ENCODE measurements at regions not wholly inside any gene's neighbourhood (a gene's known extent, or its start where the extent isn't known, plus 50 kb on each side); places are given as distances from the start of the nearest gene placed in this dataset.

GRCh38 chr14:101035466-101036225 lies 132.1 kb upstream of the RTL1 start:
- no peak overlapping the region for H3K4me3 Mint-ChIP-seq
- Histone ChIP-seq H3K27ac (ENCODE audit: low read length) (no peak overlapping the region), H3K9me3 (no peaks in the 10 kb centered on the region), H3K36me3 (ENCODE audit: control insufficient read depth in 2 of 2, extremely low read depth in 1 of 2, insufficient read depth in 1 of 2, low read length in 1 of 2) (no peaks in the 10 kb centered on the region), H3K27me3 (replicated peaks in 1 of 2; ENCODE audit: control insufficient read depth in 2 of 2, extremely low read depth in 1 of 2, insufficient read depth in 2 of 2, low read length in 1 of 2) (peaks cover 0 to 3% of the 10 kb centered on the region in 2 experiments), H3K4me1 (ENCODE audit: control insufficient read depth in 1 of 2, extremely low read depth in 1 of 2, insufficient read depth in 2 of 2, low read length in 2 of 2) (no peaks in the 10 kb centered on the region), H3K4me3 (ENCODE audit: control insufficient read depth in 1 of 2, extremely low read depth in 1 of 2, low read length in 1 of 2) (no peak overlapping the region)
- no peaks in the 10 kb centered on the region for H3K9me3 Mint-ChIP-seq
- POLR2A ChIA-PET, result no interaction called here
- no peak for ATAC-seq (replicated peaks in 1 of 4)
- no peak for DNase-seq
- no peak overlapping the region for H3K27ac Mint-ChIP-seq
- 82% methylated on average over 13 of the region's 15 CpGs for WGBS (ENCODE audit: insufficient coverage)
- no peaks in the 10 kb centered on the region for H3K4me1 Mint-ChIP-seq
- peaks cover 0 to 8% of the 10 kb centered on the region in 2 donors for H3K27me3 Mint-ChIP-seq
- H3K36me3 Mint-ChIP-seq, result no peaks in the 10 kb centered on the region
- CTCF ChIA-PET, result no interaction called here

- H3K27me3 ChIP-seq (replicated peaks in 1 of 2; ENCODE audit: control insufficient read depth in 2 of 2, extremely low read depth in 1 of 2, insufficient read depth in 2 of 2, low read length in 1 of 2), result peaks cover 0 to 3% of the 10 kb centered on the region in 2 experiments
- Mint-ChIP-seq H3K27me3 (peaks cover 0 to 8% of the 10 kb centered on the region in 2 donors), H3K36me3 (no peaks in the 10 kb centered on the region), H3K4me1 (no peaks in the 10 kb centered on the region), H3K4me3 (no peak overlapping the region), H3K9me3 (no peaks in the 10 kb centered on the region), H3K27ac (no peak overlapping the region)
- WGBS (ENCODE audit: insufficient coverage), result 76% methylated on average over 10 of the region's 12 CpGs
- H3K27ac ChIP-seq (ENCODE audit: low read length), result no peak overlapping the region
- H3K4me3 ChIP-seq (ENCODE audit: control insufficient read depth in 1 of 2, extremely low read depth in 1 of 2, low read length in 1 of 2), result no peak overlapping the region
- DNase-seq, result no peak
- POLR2A ChIA-PET, result no interaction called here
- H3K9me3 ChIP-seq, result no peaks in the 10 kb centered on the region
- H3K4me1 ChIP-seq (ENCODE audit: control insufficient read depth in 1 of 2, extremely low read depth in 1 of 2, insufficient read depth in 2 of 2, low read length in 2 of 2), result no peaks in the 10 kb centered on the region
- no peak for ATAC-seq (replicated peaks in 1 of 4)
- CTCF ChIA-PET, result no interaction called here
- no peaks in the 10 kb centered on the region for H3K36me3 ChIP-seq (ENCODE audit: control insufficient read depth in 2 of 2, extremely low read depth in 1 of 2, insufficient read depth in 1 of 2, low read length in 1 of 2)
Observed at GRCh38 chr14:101037021-101037817, 133.7 kb upstream of the RTL1 start.

- Mint-ChIP-seq H3K27ac (no peak overlapping the region), H3K4me1 (no peaks in the 10 kb centered on the region), H3K4me3 (no peak overlapping the region), H3K27me3 (no peaks in the 10 kb centered on the region), H3K9me3 (no peaks in the 10 kb centered on the region), H3K36me3 (no peaks in the 10 kb centered on the region)
- no peak overlapping the region for H3K27ac ChIP-seq (ENCODE audit: low read length)
- POLR2A ChIA-PET, result no interaction called here
- peaks cover 0 to 2% of the 10 kb centered on the region in 2 experiments for H3K27me3 ChIP-seq (replicated peaks in 1 of 2; ENCODE audit: control insufficient read depth in 2 of 2, extremely low read depth in 1 of 2, insufficient read depth in 2 of 2, low read length in 1 of 2)
- no peak overlapping the region for H3K4me3 ChIP-seq (ENCODE audit: control insufficient read depth in 1 of 2, extremely low read depth in 1 of 2, low read length in 1 of 2)
- CTCF ChIA-PET, result no interaction called here
- DNase-seq, result no peak
- no peak for ATAC-seq (replicated peaks in 1 of 4)
- H3K36me3 ChIP-seq (ENCODE audit: control insufficient read depth in 2 of 2, extremely low read depth in 1 of 2, insufficient read depth in 1 of 2, low read length in 1 of 2), result no peaks in the 10 kb centered on the region
- H3K4me1 ChIP-seq (ENCODE audit: control insufficient read depth in 1 of 2, extremely low read depth in 1 of 2, insufficient read depth in 2 of 2, low read length in 2 of 2), result no peaks in the 10 kb centered on the region
- no peaks in the 10 kb centered on the region for H3K9me3 ChIP-seq
- 84% methylated on average over 4 of the region's 15 CpGs for WGBS (ENCODE audit: insufficient coverage)
Observed at GRCh38 chr14:101039031-101039754, 135.7 kb upstream of the RTL1 start.

- ChIA-PET CTCF (no interaction called here), POLR2A (no interaction called here)
- Mint-ChIP-seq H3K4me1 (no peaks in the 10 kb centered on the region), H3K9me3 (no peaks in the 10 kb centered on the region), H3K4me3 (no peak overlapping the region), H3K27ac (no peak overlapping the region), H3K27me3 (no peaks in the 10 kb centered on the region), H3K36me3 (no peaks in the 10 kb centered on the region)
- H3K27ac ChIP-seq (ENCODE audit: low read length), result no peak overlapping the region
- H3K36me3 ChIP-seq (ENCODE audit: control insufficient read depth in 2 of 2, extremely low read depth in 1 of 2, insufficient read depth in 1 of 2, low read length in 1 of 2), result no peaks in the 10 kb centered on the region
- peaks cover 0 to 5% of the 10 kb centered on the region in 2 experiments for H3K27me3 ChIP-seq (replicated peaks in 1 of 2; ENCODE audit: control insufficient read depth in 2 of 2, extremely low read depth in 1 of 2, insufficient read depth in 2 of 2, low read length in 1 of 2)
- no peaks in the 10 kb centered on the region for H3K9me3 ChIP-seq
- 83% methylated on average over 14 of the region's 15 CpGs for WGBS (ENCODE audit: insufficient coverage)
- DNase-seq (no peak), ATAC-seq (replicated peaks in 1 of 4) (no peak)
- H3K4me3 ChIP-seq (ENCODE audit: control insufficient read depth in 1 of 2, extremely low read depth in 1 of 2, low read length in 1 of 2), result no peak overlapping the region
- no peaks in the 10 kb centered on the region for H3K4me1 ChIP-seq (ENCODE audit: control insufficient read depth in 1 of 2, extremely low read depth in 1 of 2, insufficient read depth in 2 of 2, low read length in 2 of 2)
Observed at GRCh38 chr14:101039755-101040138, 136.2 kb upstream of the RTL1 start.

GRCh38 chr14:101040538-101041442 lies 137.3 kb upstream of the RTL1 start:
- Mint-ChIP-seq H3K36me3 (no peaks in the 10 kb centered on the region), H3K9me3 (no peaks in the 10 kb centered on the region), H3K4me1 (no peaks in the 10 kb centered on the region), H3K27ac (no peak overlapping the region), H3K27me3 (no peaks in the 10 kb centered on the region), H3K4me3 (no peak overlapping the region)
- WGBS (ENCODE audit: insufficient coverage), result 89% methylated on average over 17 of the region's 21 CpGs
- no peak overlapping the region for H3K27ac ChIP-seq (ENCODE audit: low read length)
- DNase-seq (no peak), ATAC-seq (replicated peaks in 1 of 4) (no peak)
- POLR2A ChIA-PET, result no interaction called here
- no peak overlapping the region for H3K4me3 ChIP-seq (ENCODE audit: control insufficient read depth in 1 of 2, extremely low read depth in 1 of 2, low read length in 1 of 2)
- H3K9me3 ChIP-seq, result no peaks in the 10 kb centered on the region
- CTCF ChIA-PET, result no interaction called here
- peaks cover 0 to 9% of the 10 kb centered on the region in 2 experiments for H3K27me3 ChIP-seq (replicated peaks in 1 of 2; ENCODE audit: control insufficient read depth in 2 of 2, extremely low read depth in 1 of 2, insufficient read depth in 2 of 2, low read length in 1 of 2)
- H3K36me3 ChIP-seq (ENCODE audit: control insufficient read depth in 2 of 2, extremely low read depth in 1 of 2, insufficient read depth in 1 of 2, low read length in 1 of 2), result no peaks in the 10 kb centered on the region
- H3K4me1 ChIP-seq (ENCODE audit: control insufficient read depth in 1 of 2, extremely low read depth in 1 of 2, insufficient read depth in 2 of 2, low read length in 2 of 2), result no peaks in the 10 kb centered on the region

- no peak overlapping the region for H3K27ac Mint-ChIP-seq
- Histone ChIP-seq H3K9me3 (no peaks in the 10 kb centered on the region), H3K4me1 (ENCODE audit: control insufficient read depth in 1 of 2, extremely low read depth in 1 of 2, insufficient read depth in 2 of 2, low read length in 2 of 2) (no peaks in the 10 kb centered on the region), H3K27me3 (replicated peaks in 1 of 2; ENCODE audit: control insufficient read depth in 2 of 2, extremely low read depth in 1 of 2, insufficient read depth in 2 of 2, low read length in 1 of 2) (peaks cover 0 to 15% of the 10 kb centered on the region in 2 experiments), H3K4me3 (ENCODE audit: control insufficient read depth in 1 of 2, extremely low read depth in 1 of 2, low read length in 1 of 2) (no peak overlapping the region), H3K27ac (ENCODE audit: low read length) (no peak overlapping the region), H3K36me3 (ENCODE audit: control insufficient read depth in 2 of 2, extremely low read depth in 1 of 2, insufficient read depth in 1 of 2, low read length in 1 of 2) (no peaks in the 10 kb centered on the region)
- H3K27me3 Mint-ChIP-seq, result no peaks in the 10 kb centered on the region
- ChIA-PET CTCF (no interaction called here), POLR2A (no interaction called here)
- 91% methylated on average over 9 of the region's 9 CpGs for WGBS (ENCODE audit: insufficient coverage)
- ATAC-seq (replicated peaks in 1 of 4), result no peak
- DNase-seq, result no peak
- H3K36me3 Mint-ChIP-seq, result no peaks in the 10 kb centered on the region
- no peak overlapping the region for H3K4me3 Mint-ChIP-seq
- no peaks in the 10 kb centered on the region for H3K4me1 Mint-ChIP-seq
- H3K9me3 Mint-ChIP-seq, result no peaks in the 10 kb centered on the region
Observed at GRCh38 chr14:101043891-101044290, 140.4 kb upstream of the RTL1 start.

All from T-cell (primary cell).